PC-9 (cell line): ENCODE measurements at regions not wholly inside any gene's neighbourhood (a gene's known extent, or its start where the extent isn't known, plus 50 kb on each side); places are given as distances from the start of the nearest gene placed in this dataset.

Experiments used
- BruUV-seq: library from RNA; stranded (reverse); fragments of 400-500 nt; replicated peaks from 2 replicates; lab custom pipeline; 2021; lab: Mats Ljungman, UMichigan
- CTCF ChIA-PET: fragments of 300-600 bp; sonication (Branson Sonifier 250); formaldehyde crosslinking; loops from one replicate; lab custom pipeline; 2022; ENCODE audit warnings: antibody characterized with exemption; lab: Charles Lee
- POLR2A ChIA-PET: fragments of 300-600 bp; sonication (Branson Sonifier 250); formaldehyde crosslinking; loops from one replicate; lab custom pipeline; 2022; ENCODE audit warnings: antibody characterized with exemption; ENCODE audit not compliant: unreplicated experiment; lab: Charles Lee
- DNase-seq, 2 experiments: peaks; one replicate each; pipeline versions ENCODE4 v3.0.0 to v3.0.0-alpha.2; 2015 to 2022; ENCODE audit warnings: mixed read lengths in 1 of 2
- H2AFZ ChIP-seq: fragments of 200-600 bp; sonication (generic); 2 replicates; pipeline ENCODE4 v1.8.1; 2017; ENCODE audit warnings: antibody characterized with exemption
- H3F3A ChIP-seq: fragments of 200-600 bp; sonication (generic); 2 replicates; pipeline ENCODE4 v1.8.1; 2017; ENCODE audit warnings: antibody characterized with exemption, mild to moderate bottlenecking, low read depth; ENCODE audit not compliant: insufficient read depth
- H3K27ac ChIP-seq: fragments of 200-600 bp; sonication (generic); 2 replicates; pipeline ENCODE4 v1.6.1; 2016; ENCODE audit warnings: mixed run types
- H3K27me3 ChIP-seq: fragments of 200-600 bp; sonication (generic); 2 replicates; pipeline ENCODE4 v1.6.1; 2016; ENCODE audit warnings: low read depth, mixed run types; ENCODE audit not compliant: insufficient read depth
- H3K36me3 ChIP-seq: fragments of 200-600 bp; sonication (generic); 2 replicates; pipeline ENCODE4 v1.6.1; 2016; ENCODE audit warnings: low read depth, mixed run types
- H3K4me1 ChIP-seq: fragments of 200-600 bp; sonication (generic); replicated peaks from 2 replicates; pipeline ENCODE4 v1.6.1; 2016; ENCODE audit warnings: mixed run types; ENCODE audit not compliant: insufficient read depth
- H3K4me2 ChIP-seq: fragments of 200-600 bp; sonication (generic); 2 replicates; pipeline ENCODE4 v1.6.1; 2017; ENCODE audit warnings: mixed run types
- H3K4me3 ChIP-seq: fragments of 200-600 bp; sonication (generic); 2 replicates; pipeline ENCODE4 v1.6.1; 2016; ENCODE audit warnings: mixed run types
- H3K79me2 ChIP-seq: fragments of 200-600 bp; sonication (generic); 2 replicates; pipeline ENCODE4 v1.6.1; 2017; ENCODE audit warnings: low read depth, mixed run types
- H3K9me2 ChIP-seq: fragments of 200-600 bp; sonication (generic); 2 replicates; pipeline ENCODE4 v1.8.1; 2017; ENCODE audit warnings: mild to moderate bottlenecking; ENCODE audit not compliant: insufficient read depth
- H3K9me3 ChIP-seq: fragments of 200-600 bp; sonication (generic); 2 replicates; pipeline ENCODE4 v1.8.1; 2016; ENCODE audit warnings: low read depth; ENCODE audit not compliant: insufficient read depth
- H4K20me1 ChIP-seq: fragments of 200-600 bp; sonication (generic); 2 replicates; pipeline ENCODE4 v1.8.1; 2017; ENCODE audit not compliant: insufficient read depth
- EZH2 ChIP-seq: fragments of 200-600 bp; sonication (generic); IDR thresholded peaks from 2 replicates; pipeline ENCODE4 v1.8.0; 2017; ENCODE audit warnings: antibody characterized with exemption, low read depth
- intact Hi-C: fragments of 100-400 bp; cut with micrococcal nuclease; formaldehyde crosslinking; loops from one replicate; pipeline ENCODE4 v1.10.0; 2022; ENCODE audit not compliant: unreplicated experiment
- TF ChIP-seq, protein P1 (sequence below): fragments of 200-600 bp; sonication (generic); conservative IDR thresholded peaks from 2 replicates; pipeline ENCODE4 v1.6.1; 2017; ENCODE audit warnings: mixed run types, antibody characterized with exemption, mild to moderate bottlenecking, moderate library complexity

DNA sequence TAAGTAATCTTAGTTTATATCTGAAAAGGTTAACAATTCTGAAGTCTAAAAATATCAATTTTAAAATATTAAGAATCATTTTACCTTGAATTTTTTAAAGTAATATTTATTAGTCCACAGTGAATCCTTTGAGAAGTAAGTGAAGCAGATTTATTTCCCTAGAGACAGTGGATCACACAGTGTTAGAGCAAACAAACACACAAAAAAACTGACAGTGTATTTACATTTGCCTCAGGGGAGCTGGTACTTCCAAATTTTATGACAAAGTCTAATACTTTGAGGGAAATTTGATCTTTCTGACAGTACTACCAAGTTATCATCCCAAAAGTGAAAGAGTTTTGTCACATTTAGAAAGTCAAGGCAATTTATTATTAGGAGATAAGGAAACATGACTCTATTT, 1750.6 kb upstream of the CDH9 start:
- no TSS peak for BruUV-seq
- Histone ChIP-seq H3K4me2 (no peak overlapping the region), H3K9me3 (no peaks in the 10 kb centered on the region), H2AFZ (no peak overlapping the region), H3F3A (no peaks in the 10 kb centered on the region), H3K79me2 (no peaks in the 10 kb centered on the region), H3K4me3 (no peak overlapping the region), H3K27ac (no peak overlapping the region), H3K9me2 (no peaks in the 10 kb centered on the region; the same call in 1 of the 2 replicates), H3K4me1 (no peaks in the 10 kb centered on the region), H3K27me3 (no peaks in the 10 kb centered on the region), H4K20me1 (no peaks in the 10 kb centered on the region), H3K36me3 (no peaks in the 10 kb centered on the region)
- ChIA-PET CTCF (no interaction called here), POLR2A (no interaction called here)
- intact Hi-C loops = no loop called here
- TF ChIP-seq, protein P1, sequence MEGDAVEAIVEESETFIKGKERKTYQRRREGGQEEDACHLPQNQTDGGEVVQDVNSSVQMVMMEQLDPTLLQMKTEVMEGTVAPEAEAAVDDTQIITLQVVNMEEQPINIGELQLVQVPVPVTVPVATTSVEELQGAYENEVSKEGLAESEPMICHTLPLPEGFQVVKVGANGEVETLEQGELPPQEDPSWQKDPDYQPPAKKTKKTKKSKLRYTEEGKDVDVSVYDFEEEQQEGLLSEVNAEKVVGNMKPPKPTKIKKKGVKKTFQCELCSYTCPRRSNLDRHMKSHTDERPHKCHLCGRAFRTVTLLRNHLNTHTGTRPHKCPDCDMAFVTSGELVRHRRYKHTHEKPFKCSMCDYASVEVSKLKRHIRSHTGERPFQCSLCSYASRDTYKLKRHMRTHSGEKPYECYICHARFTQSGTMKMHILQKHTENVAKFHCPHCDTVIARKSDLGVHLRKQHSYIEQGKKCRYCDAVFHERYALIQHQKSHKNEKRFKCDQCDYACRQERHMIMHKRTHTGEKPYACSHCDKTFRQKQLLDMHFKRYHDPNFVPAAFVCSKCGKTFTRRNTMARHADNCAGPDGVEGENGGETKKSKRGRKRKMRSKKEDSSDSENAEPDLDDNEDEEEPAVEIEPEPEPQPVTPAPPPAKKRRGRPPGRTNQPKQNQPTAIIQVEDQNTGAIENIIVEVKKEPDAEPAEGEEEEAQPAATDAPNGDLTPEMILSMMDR = no peak
- TF ChIP-seq EZH2 = no peak
- DNase-seq = no peak

DNA sequence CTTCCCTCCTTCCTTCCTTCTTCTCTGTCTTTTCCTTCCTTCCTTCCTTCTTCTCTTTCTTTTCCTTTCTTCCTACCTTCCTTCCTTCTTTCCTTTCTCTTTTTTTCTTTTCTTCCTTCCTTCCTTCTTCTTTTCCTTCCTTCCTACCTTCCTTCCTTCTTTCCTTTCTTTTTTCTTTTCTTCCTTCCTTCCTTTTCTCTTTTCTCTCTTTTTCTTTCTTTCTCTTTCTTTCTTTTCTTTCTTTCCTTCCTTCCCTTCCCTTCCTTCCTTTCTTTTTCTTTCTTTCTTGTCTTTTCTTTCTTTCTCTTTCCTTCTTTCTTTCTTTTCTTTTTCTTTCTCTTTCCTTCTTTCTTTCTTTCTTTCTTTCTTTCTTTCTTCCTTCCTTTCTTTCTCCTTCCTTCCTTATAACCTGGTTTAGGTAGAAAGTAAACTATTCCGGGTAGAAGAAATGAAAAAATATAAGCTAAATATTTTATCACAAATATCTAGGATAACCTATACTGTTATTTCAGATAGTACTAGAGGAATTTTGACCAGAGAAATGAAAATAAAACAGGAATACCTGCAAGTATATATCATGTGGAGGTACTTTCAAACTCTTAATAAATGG, 1741.8 kb upstream of the CDH9 start:
- Histone ChIP-seq H3K36me3 (no peaks in the 10 kb centered on the region), H3K27ac (no peak overlapping the region), H3K4me2 (no peak overlapping the region), H4K20me1 (no peaks in the 10 kb centered on the region), H3F3A (no peaks in the 10 kb centered on the region), H3K79me2 (no peaks in the 10 kb centered on the region), H2AFZ (no peak overlapping the region), H3K9me2 (no peaks in the 10 kb centered on the region), H3K27me3 (no peaks in the 10 kb centered on the region), H3K4me1 (no peaks in the 10 kb centered on the region), H3K4me3 (no peak overlapping the region), H3K9me3 (no peaks in the 10 kb centered on the region)
- POLR2A ChIA-PET = interaction anchor here (0.7 kb wide), 1 partner anchor 54 kb away, joined by 15 read pairs; no protein-coding TSS in a partner anchor
- no peak for DNase-seq
- no peak for TF ChIP-seq EZH2
- TF ChIP-seq, protein P1 = no peak
- intact Hi-C loops = no loop called here
- no TSS peak for BruUV-seq
- CTCF ChIA-PET = no interaction called here

DNA sequence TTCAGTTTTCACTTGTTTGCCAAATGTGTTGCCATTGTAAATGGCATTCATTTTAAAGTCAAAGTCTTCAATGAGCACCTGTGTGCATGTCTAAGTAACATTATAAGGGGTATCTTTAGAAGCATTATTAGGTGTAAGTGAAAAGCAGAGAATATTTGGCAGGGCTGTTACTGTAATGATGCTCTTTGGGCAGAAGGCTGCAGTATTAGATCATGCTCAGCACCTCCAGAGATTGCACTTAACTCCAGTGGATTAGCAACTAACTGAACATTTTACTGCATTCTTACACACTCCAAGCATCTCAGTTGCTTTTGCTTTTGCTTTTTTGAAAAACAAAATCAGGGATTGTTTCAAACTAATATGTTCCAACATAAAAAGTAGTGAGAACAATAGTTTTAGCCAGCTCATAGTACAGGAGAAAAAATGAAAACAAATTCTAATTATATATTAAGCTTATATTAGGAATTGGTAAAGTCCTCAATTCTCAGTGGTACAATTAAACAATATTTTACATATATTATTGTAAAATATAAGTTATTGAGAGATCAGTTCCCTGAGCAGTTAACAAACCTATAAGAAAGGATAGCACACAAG, 1740.9 kb upstream of the CDH9 start:
- Histone ChIP-seq H3K27me3 (no peaks in the 10 kb centered on the region), H3K27ac (no peak overlapping the region), H3K4me2 (no peak overlapping the region), H3K9me2 (no peaks in the 10 kb centered on the region), H3K79me2 (no peaks in the 10 kb centered on the region), H2AFZ (no peak overlapping the region), H3K36me3 (no peaks in the 10 kb centered on the region), H3F3A (no peaks in the 10 kb centered on the region), H3K9me3 (no peaks in the 10 kb centered on the region), H3K4me1 (no peaks in the 10 kb centered on the region), H4K20me1 (no peaks in the 10 kb centered on the region), H3K4me3 (no peak overlapping the region)
- ChIA-PET POLR2A (interaction anchor here (0.6 kb wide), 1 partner anchor 127 kb away, joined by 3 read pairs; no protein-coding TSS in a partner anchor), CTCF (no interaction called here)
- TF ChIP-seq EZH2 = no peak
- TF ChIP-seq, protein P1 = peak; percentile 32
- no TSS peak for BruUV-seq
- DNase-seq = no peak
- intact Hi-C loops = loop anchor here (1.0 to 10.0 kb wide), 2 partner anchors 48 to 116 kb away; no protein-coding TSS in a partner anchor
